Endothelial cell of umbilical vein (primary cell): ENCODE measurements at regions not wholly inside any gene's neighbourhood (a gene's known extent, or its start where the extent isn't known, plus 50 kb on each side); places are given as distances from the start of the nearest gene placed in this dataset.

Experiments
- BruUV-seq: library from RNA; stranded (reverse); fragments of 400-500 nt; replicated peaks from 2 replicates; lab custom pipeline; 2021; lab: Mats Ljungman, UMichigan
- CTCF ChIA-PET: fragments of 300-600, 350-600 bp; sonication (Branson Sonifier 250); formaldehyde crosslinking; loops from one replicate; lab custom pipeline; 2021; ENCODE audit warnings: antibody characterized with exemption, inconsistent platforms; lab: Charles Lee
- POLR2A ChIA-PET: fragments of 300-600, 350-600 bp; sonication (Branson Sonifier 250); formaldehyde crosslinking; loops from one replicate; lab custom pipeline; 2021; ENCODE audit warnings: antibody characterized with exemption, inconsistent platforms; lab: Charles Lee
- DNase-seq: peaks from one replicate; pipeline ENCODE4 v3.0.0-alpha.2; 2011; ENCODE audit warnings: low read depth, low spot score
- FAIRE-seq: peaks from 2 replicates; lab custom pipeline; 2011; peaks lifted over from hg19 to GRCh38; lab: Jason Lieb, UNC
- H2AFZ ChIP-seq: 2 replicates; pipeline ENCODE4 v1.6.0; 2012; ENCODE audit warnings: low read depth, low read length, control low read depth, inconsistent platforms
- H3K27ac ChIP-seq: 2 replicates; pipeline ENCODE4 v1.5.1; 2011; ENCODE audit warnings: low read depth, mild to moderate bottlenecking, control low read depth, low read length, moderate library complexity; ENCODE audit not compliant: insufficient read depth
- H3K27me3 ChIP-seq, 2 experiments: 2 replicates each; pipeline versions ENCODE4 v1.6.0 to v1.6.1; 2011; ENCODE audit warnings: low read length in 2 of 2, mixed read lengths in 1 of 2; ENCODE audit not compliant: control insufficient read depth in 2 of 2, insufficient read depth in 2 of 2
- H3K36me3 ChIP-seq, 2 experiments: 2 replicates in 1 of 2; 3 replicates in 1 of 2; pipeline ENCODE4 v1.5.1; 2011; ENCODE audit warnings: low read length in 2 of 2, mild to moderate bottlenecking in 1 of 2, moderate library complexity in 1 of 2; ENCODE audit not compliant: control insufficient read depth in 2 of 2, insufficient read depth in 2 of 2; ENCODE audit errors: extremely low read depth in 1 of 2
- H3K4me1 ChIP-seq: 3 replicates; pipeline ENCODE4 v1.5.1; 2011; ENCODE audit warnings: mild to moderate bottlenecking, low read length; ENCODE audit not compliant: control insufficient read depth, insufficient read depth; ENCODE audit errors: extremely low read depth
- H3K4me2 ChIP-seq: 2 replicates; pipeline ENCODE4 v1.6.1; 2011; ENCODE audit warnings: low read length, control low read depth, mixed read lengths; ENCODE audit not compliant: insufficient read depth
- H3K4me3 ChIP-seq, 3 experiments: fragments of 200-600 bp in 1 of 3; sonication (generic), shearing (Covaris generic) in 1 of 3; replicated peaks in 1 of 3; 2 replicates each; pipeline ENCODE4 v1.5.1; 2011 to 2016; ENCODE audit warnings: control low read depth in 3 of 3, low read length in 3 of 3, mild to moderate bottlenecking in 2 of 3, inconsistent platforms in 1 of 3, low read depth in 1 of 3, moderate library complexity in 1 of 3; ENCODE audit not compliant: insufficient read depth in 1 of 3
- H3K79me2 ChIP-seq: 2 replicates; pipeline ENCODE4 v1.6.0; 2012; ENCODE audit warnings: low read length, inconsistent platforms; ENCODE audit not compliant: control insufficient read depth, insufficient read depth
- H3K9ac ChIP-seq: replicated peaks from 2 replicates; pipeline ENCODE3; 2011; ENCODE audit warnings: low read length, control low read depth; ENCODE audit not compliant: insufficient read depth; ENCODE audit errors: extremely low read depth
- H3K9me1 ChIP-seq: replicated peaks from 3 replicates; pipeline ENCODE4 v1.6.0; 2011; ENCODE audit warnings: mild to moderate bottlenecking, low read length; ENCODE audit not compliant: control insufficient read depth, insufficient read depth; ENCODE audit errors: extremely low read depth
- H3K9me3 ChIP-seq: replicated peaks from 2 replicates; pipeline ENCODE4 v1.5.1; 2012; ENCODE audit warnings: low read length, inconsistent platforms; ENCODE audit not compliant: control insufficient read depth, insufficient read depth
- H4K20me1 ChIP-seq: replicated peaks from 2 replicates; pipeline ENCODE3; 2011; ENCODE audit warnings: mild to moderate bottlenecking, low read length; ENCODE audit not compliant: control insufficient read depth, insufficient read depth; ENCODE audit errors: extremely low read depth
- CTCF ChIP-seq, 2 donors: IDR thresholded peaks; 1 replicate in 1 of 2; 2 replicates in 1 of 2; pipeline ENCODE4 v1.5.1; 2011; ENCODE audit warnings: low read length in 2 of 2, mild to moderate bottlenecking in 2 of 2, moderate library complexity in 2 of 2, control low read depth in 1 of 2, inconsistent platforms in 1 of 2, low read depth in 1 of 2; ENCODE audit not compliant: insufficient read depth in 1 of 2; ENCODE audit errors: extremely low read depth in 1 of 2
- EZH2 ChIP-seq: IDR thresholded peaks from 2 replicates; pipeline ENCODE4 v1.6.1; 2012; ENCODE audit warnings: borderline replicate concordance, low read depth, mild to moderate bottlenecking, moderate library complexity, low read length, inconsistent platforms; ENCODE audit not compliant: severe bottlenecking
- FOS ChIP-seq: IDR thresholded peaks from 2 replicates; pipeline ENCODE4 v1.6.1; 2011; ENCODE audit warnings: mild to moderate bottlenecking, low read length, moderate library complexity, borderline replicate concordance; ENCODE audit not compliant: insufficient read depth
- GATA2 ChIP-seq: IDR thresholded peaks from 2 replicates; pipeline ENCODE4 v1.7.0; 2011; ENCODE audit warnings: low read depth, mild to moderate bottlenecking, moderate library complexity, mixed read lengths, low read length; ENCODE audit not compliant: insufficient read length, insufficient read depth
- JUN ChIP-seq: IDR thresholded peaks from 2 replicates; pipeline ENCODE4 v1.6.1; 2011; ENCODE audit warnings: borderline replicate concordance, low read depth; ENCODE audit not compliant: insufficient read length, insufficient read depth
- MAX ChIP-seq: IDR thresholded peaks from 2 replicates; pipeline ENCODE4 v1.6.1; 2011; ENCODE audit not compliant: insufficient read depth, insufficient read length
- MYC ChIP-seq: IDR thresholded peaks from one replicate; pipeline ENCODE4 v1.6.1; 2011; ENCODE audit warnings: mild to moderate bottlenecking, low read depth, low read length
- POLR2A ChIP-seq: IDR thresholded peaks from 2 replicates; pipeline ENCODE4 v1.6.1; 2012; ENCODE audit warnings: low read depth, mild to moderate bottlenecking, control low read depth, low read length
- POLR2AphosphoS5 ChIP-seq: IDR thresholded peaks from 2 replicates; pipeline ENCODE4 v1.6.1; 2012; ENCODE audit warnings: low read depth, mild to moderate bottlenecking, control low read depth, low read length, moderate library complexity; ENCODE audit not compliant: insufficient read depth
- dilution Hi-C: fragments of 300-500 bp; cut with MboI; formaldehyde crosslinking; loops from one replicate; pipeline ENCODE4 v1.15.0; 2019; ENCODE audit warnings: low sequenced_read_pairs; ENCODE audit not compliant: extremely low pct_ligation_motif_present
- intact Hi-C: fragments of 100-400 bp; cut with micrococcal nuclease; formaldehyde crosslinking; loops from one replicate; pipeline ENCODE4 v1.10.0; 2022

DNA sequence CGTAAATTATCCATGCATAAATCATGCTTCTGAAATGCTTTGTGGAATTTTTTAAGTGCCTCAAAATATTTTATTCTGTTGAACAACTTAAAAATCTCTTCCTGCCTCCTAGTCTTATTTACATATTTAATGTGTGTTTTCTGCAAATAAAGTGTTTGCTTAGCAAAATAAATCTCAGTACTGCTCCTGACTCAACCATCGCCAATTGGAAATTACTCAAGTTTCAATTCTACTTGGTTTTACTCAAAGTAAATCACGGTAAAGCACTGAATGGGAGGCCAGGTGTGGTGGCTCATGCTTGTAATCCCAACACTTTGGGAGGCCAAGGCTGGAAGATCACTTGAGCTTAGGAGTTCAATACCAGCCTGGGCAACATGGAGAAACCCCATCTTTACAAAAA, 152.2 kb upstream of the NR5A2 start:
- intact Hi-C loops (no loop called here), dilution Hi-C loops (no loop called here)
- TF ChIP-seq MAX, result no peak
- no peak for TF ChIP-seq POLR2AphosphoS5
- TF ChIP-seq MYC, result no peak
- no peak for TF ChIP-seq GATA2
- TF ChIP-seq POLR2A, result no peak
- TF ChIP-seq EZH2, result no peak
- TF ChIP-seq CTCF (IDR thresholded peaks at IDR 0.05; ENCODE audit: extremely low read depth in 1 of 2, insufficient read depth in 1 of 2, low read depth in 1 of 2, low read length in 2 of 2), result no peak
- TF ChIP-seq JUN, result no peak
- no peak for TF ChIP-seq FOS
- H3K4me1 ChIP-seq, result no peaks in the 10 kb centered on the region
- H3K9ac ChIP-seq, result no peak overlapping the region
- ChIA-PET CTCF (no interaction called here), POLR2A (no interaction called here)
- DNase-seq (no peak), FAIRE-seq (no peak)
- no peak overlapping the region for H3K27ac ChIP-seq
- H4K20me1 ChIP-seq, result no peaks in the 10 kb centered on the region
- H3K4me3 ChIP-seq, result no peak overlapping the region
- no peaks in the 10 kb centered on the region for H3K27me3 ChIP-seq
- H3K79me2 ChIP-seq, result no peaks in the 10 kb centered on the region
- H3K4me2 ChIP-seq, result no peak overlapping the region
- no peaks in the 10 kb centered on the region for H3K9me1 ChIP-seq
- BruUV-seq, result no TSS peak
- no peaks in the 10 kb centered on the region for H3K36me3 ChIP-seq
- no peak overlapping the region for H2AFZ ChIP-seq
- H3K9me3 ChIP-seq, result no peaks in the 10 kb centered on the region
